CD4-positive, alpha-beta memory T cell (primary cell): ENCODE measurements at regions not wholly inside any gene's neighbourhood (a gene's known extent, or its start where the extent isn't known, plus 50 kb on each side); places are given as distances from the start of the nearest gene placed in this dataset.

Source experiments
- CTCF ChIA-PET: fragments of 350-600 bp; sonication (Branson Sonifier 250); formaldehyde crosslinking; loops from one replicate; lab custom pipeline; 2021; ENCODE audit warnings: inconsistent platforms; ENCODE audit not compliant: partially characterized antibody; lab: Charles Lee
- POLR2A ChIA-PET: fragments of 350-600 bp; sonication (Branson Sonifier 250); formaldehyde crosslinking; loops from one replicate; lab custom pipeline; 2021; ENCODE audit not compliant: partially characterized antibody; lab: Charles Lee
- DNase-seq, 5 donors: peaks; one replicate each; pipeline versions ENCODE4 v3.0.0 to v3.0.0-alpha.2; 2020 to 2022; ENCODE audit warnings: mixed read lengths in 1 of 5
- H3K27ac ChIP-seq: one replicate; pipeline ENCODE4 v1.7.0; 2013; ENCODE audit warnings: low read depth, low read length
- H3K27me3 ChIP-seq: 2 replicates; pipeline ENCODE4 v1.7.0; 2013; ENCODE audit warnings: mild to moderate bottlenecking, low read length, moderate library complexity; ENCODE audit not compliant: insufficient read depth
- H3K36me3 ChIP-seq: 2 replicates; pipeline ENCODE4 v1.7.0; 2013; ENCODE audit warnings: mild to moderate bottlenecking, low read length, moderate library complexity; ENCODE audit not compliant: insufficient read depth
- H3K4me1 ChIP-seq: 2 replicates; pipeline ENCODE4 v1.7.0; 2013; ENCODE audit warnings: mild to moderate bottlenecking, low read length, moderate library complexity; ENCODE audit not compliant: insufficient read depth
- H3K4me3 ChIP-seq, 2 donors: one replicate each; pipeline ENCODE4 v1.7.0; 2013; ENCODE audit warnings: low read length in 2 of 2, mild to moderate bottlenecking in 1 of 2
- H3K9me3 ChIP-seq, 2 donors: one replicate each; pipeline ENCODE4 v1.7.0; 2013; ENCODE audit warnings: low read length in 2 of 2, control low read depth in 1 of 2; ENCODE audit not compliant: control insufficient read depth in 1 of 2
- H3K27ac Mint-ChIP-seq, 7 donors: one replicate each; pipeline ENCODE4 v1.8.0; 2020 to 2021; ENCODE audit warnings: mixed read lengths in 7 of 7, mild to moderate bottlenecking in 6 of 7, inconsistent platforms in 3 of 7, moderate library complexity in 3 of 7
- H3K27me3 Mint-ChIP-seq, 2 donors: one replicate each; pipeline ENCODE4 v1.8.0; 2020 to 2021; ENCODE audit warnings: mixed read lengths in 2 of 2
- H3K36me3 Mint-ChIP-seq, 2 donors: one replicate each; pipeline ENCODE4 v1.8.0; 2020 to 2021; ENCODE audit warnings: mixed read lengths in 2 of 2, inconsistent platforms in 1 of 2, mild to moderate bottlenecking in 1 of 2
- H3K4me1 Mint-ChIP-seq, 4 donors: one replicate each; pipeline ENCODE4 v1.8.0; 2020 to 2021; ENCODE audit warnings: mixed read lengths in 4 of 4, mild to moderate bottlenecking in 1 of 4
- H3K4me3 Mint-ChIP-seq, 8 donors: one replicate each; pipeline ENCODE4 v1.8.0; 2020 to 2021; ENCODE audit warnings: mixed read lengths in 8 of 8, mild to moderate bottlenecking in 7 of 8, moderate library complexity in 6 of 8, inconsistent platforms in 3 of 8
- H3K9me3 Mint-ChIP-seq, 8 donors: one replicate each; pipeline ENCODE4 v1.8.0; 2020 to 2021; ENCODE audit warnings: mixed read lengths in 8 of 8, mild to moderate bottlenecking in 5 of 8, inconsistent platforms in 3 of 8, moderate library complexity in 1 of 8
- intact Hi-C: fragments of 100-400 bp; cut with micrococcal nuclease; formaldehyde crosslinking; loops from one replicate; pipeline ENCODE4 v1.15.1; 2023

DNA sequence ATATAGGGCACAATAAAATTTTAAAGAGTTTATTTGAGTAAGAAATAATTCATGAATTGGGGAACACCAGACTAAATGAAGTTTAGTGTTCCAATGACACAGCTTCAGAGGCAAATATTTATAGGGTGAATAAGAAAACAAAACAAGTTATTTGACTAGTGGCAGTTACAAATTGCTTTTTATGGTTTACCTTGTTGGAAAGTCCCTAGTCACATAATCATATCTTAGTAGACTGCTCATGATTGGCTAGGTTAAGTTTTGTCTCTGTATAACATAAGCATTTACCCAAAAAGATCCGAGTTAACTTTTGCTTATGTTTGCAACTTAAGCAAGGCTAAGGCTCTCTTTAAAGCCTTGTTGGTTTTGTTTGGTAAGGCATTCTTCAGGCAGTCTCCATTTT, 224.7 kb upstream of the MIR17HG start:
- H3K4me1 ChIP-seq = no peaks in the 10 kb centered on the region
- Mint-ChIP-seq H3K27me3 (peaks cover 2 to 4% of the 10 kb centered on the region in 2 donors), H3K4me1 (no peaks in the 10 kb centered on the region), H3K27ac (no peak overlapping the region), H3K36me3 (no peaks in the 10 kb centered on the region), H3K9me3 (no peaks in the 10 kb centered on the region), H3K4me3 (no peak overlapping the region)
- no peaks in the 10 kb centered on the region for H3K36me3 ChIP-seq
- DNase-seq = no peak
- H3K27me3 ChIP-seq = no peaks in the 10 kb centered on the region
- no peak overlapping the region for H3K27ac ChIP-seq
- intact Hi-C loops = no loop called here
- H3K4me3 ChIP-seq = no peak overlapping the region
- ChIA-PET POLR2A (no interaction called here), CTCF (no interaction called here)
- no peaks in the 10 kb centered on the region for H3K9me3 ChIP-seq

DNA sequence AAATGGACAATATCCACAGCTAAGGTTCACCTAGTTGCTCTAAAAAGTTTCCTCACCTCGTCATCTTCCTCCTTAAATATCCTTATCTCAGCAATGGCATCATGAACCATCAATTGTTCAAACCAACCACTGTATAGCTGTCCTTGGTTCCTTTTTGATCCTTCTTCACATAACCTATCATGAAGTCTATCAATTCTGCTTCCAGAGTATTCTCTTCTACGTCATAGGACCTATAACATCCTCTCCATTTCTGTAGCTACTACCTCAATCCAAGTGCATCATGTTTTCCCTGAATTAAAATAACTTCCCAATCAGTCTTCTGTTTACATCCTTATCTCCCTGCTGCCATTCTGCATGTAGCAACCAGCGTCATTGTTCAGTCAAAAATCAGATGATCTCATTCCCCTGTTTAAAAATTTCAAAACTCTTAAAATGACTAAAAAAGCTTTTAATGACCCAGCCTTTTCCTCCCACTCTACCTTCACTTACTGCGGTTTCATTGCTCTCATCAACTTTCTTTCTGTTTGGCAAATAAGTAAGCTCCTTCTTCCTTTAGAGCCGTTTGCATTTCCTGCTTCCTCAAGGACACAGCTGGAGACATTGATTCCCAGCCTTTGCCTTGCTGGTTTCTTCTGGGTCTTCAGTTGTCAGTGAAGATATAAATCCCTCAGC, 223.9 kb upstream of the MIR17HG start:
- H3K9me3 Mint-ChIP-seq = no peaks in the 10 kb centered on the region
- intact Hi-C loops = no loop called here
- peaks cover 2 to 5% of the 10 kb centered on the region in 2 donors for H3K27me3 Mint-ChIP-seq
- Histone ChIP-seq H3K36me3 (no peaks in the 10 kb centered on the region), H3K27me3 (no peaks in the 10 kb centered on the region), H3K4me1 (no peaks in the 10 kb centered on the region), H3K4me3 (no peak overlapping the region), H3K9me3 (no peaks in the 10 kb centered on the region), H3K27ac (no peak overlapping the region)
- H3K4me3 Mint-ChIP-seq = no peak overlapping the region
- ChIA-PET CTCF (no interaction called here), POLR2A (no interaction called here)
- no peaks in the 10 kb centered on the region for H3K4me1 Mint-ChIP-seq
- peak overlapping the region in 1 of 7 donors; percentile 17 for H3K27ac Mint-ChIP-seq
- DNase-seq = no peak
- H3K36me3 Mint-ChIP-seq = no peaks in the 10 kb centered on the region

DNA sequence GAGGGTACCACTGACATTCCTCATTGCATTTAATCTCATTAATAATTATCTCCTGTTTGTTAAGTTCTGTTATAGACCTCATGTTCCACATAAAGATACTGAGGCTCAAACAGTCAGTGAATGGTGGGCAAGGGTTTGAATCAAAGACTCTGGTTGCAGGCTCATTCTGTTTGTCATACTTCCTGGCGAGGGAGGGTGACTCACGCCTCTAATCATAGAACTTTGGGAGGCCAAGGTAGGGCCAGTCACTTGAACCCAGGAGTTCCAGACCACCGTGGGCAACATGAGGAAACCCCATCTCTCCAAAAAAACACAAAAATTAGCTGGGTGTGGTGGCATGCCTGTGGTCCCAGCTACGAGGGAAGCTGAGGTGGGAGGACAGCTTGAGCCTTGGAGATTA, 220.7 kb upstream of the MIR17HG start:
- H3K27me3 ChIP-seq = no peaks in the 10 kb centered on the region
- no peaks in the 10 kb centered on the region for H3K36me3 ChIP-seq
- ChIA-PET POLR2A (no interaction called here), CTCF (no interaction called here)
- no peak for DNase-seq
- Mint-ChIP-seq H3K4me1 (no peaks in the 10 kb centered on the region), H3K9me3 (no peaks in the 10 kb centered on the region), H3K27ac (no peak overlapping the region), H3K4me3 (no peak overlapping the region), H3K27me3 (peaks cover 2 to 8% of the 10 kb centered on the region in 2 donors), H3K36me3 (no peaks in the 10 kb centered on the region)
- no peak overlapping the region for H3K27ac ChIP-seq
- H3K4me3 ChIP-seq = no peak overlapping the region
- H3K4me1 ChIP-seq = no peaks in the 10 kb centered on the region
- H3K9me3 ChIP-seq = no peaks in the 10 kb centered on the region
- intact Hi-C loops = no loop called here

DNA sequence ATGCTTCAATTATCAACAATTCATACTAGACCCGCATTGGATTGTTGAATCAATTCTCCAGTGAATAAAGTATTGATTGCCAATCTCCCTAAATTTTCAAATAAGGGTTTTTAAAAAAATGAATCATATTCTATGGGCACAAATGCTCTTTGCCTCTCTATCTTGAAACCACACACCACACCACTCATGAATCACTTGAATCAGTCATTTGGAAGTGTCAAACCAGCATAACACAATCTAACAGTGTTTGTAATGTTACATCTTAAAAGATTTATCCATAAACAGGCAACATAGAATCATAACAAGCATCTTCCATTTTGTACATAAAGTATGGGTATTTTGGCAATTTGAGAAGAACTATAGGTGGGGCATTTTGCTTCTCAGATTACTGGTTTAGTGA, 219.5 kb upstream of the MIR17HG start:
- ChIA-PET CTCF (no interaction called here), POLR2A (no interaction called here)
- Mint-ChIP-seq H3K9me3 (no peaks in the 10 kb centered on the region), H3K4me1 (no peaks in the 10 kb centered on the region), H3K27me3 (peaks cover 2 to 8% of the 10 kb centered on the region in 2 donors), H3K27ac (no peak overlapping the region), H3K36me3 (no peaks in the 10 kb centered on the region), H3K4me3 (no peak overlapping the region)
- H3K36me3 ChIP-seq = no peaks in the 10 kb centered on the region
- H3K27me3 ChIP-seq = no peaks in the 10 kb centered on the region
- H3K27ac ChIP-seq = no peak overlapping the region
- intact Hi-C loops = no loop called here
- no peaks in the 10 kb centered on the region for H3K4me1 ChIP-seq
- H3K9me3 ChIP-seq = no peaks in the 10 kb centered on the region
- DNase-seq = no peak
- H3K4me3 ChIP-seq = no peak overlapping the region

DNA sequence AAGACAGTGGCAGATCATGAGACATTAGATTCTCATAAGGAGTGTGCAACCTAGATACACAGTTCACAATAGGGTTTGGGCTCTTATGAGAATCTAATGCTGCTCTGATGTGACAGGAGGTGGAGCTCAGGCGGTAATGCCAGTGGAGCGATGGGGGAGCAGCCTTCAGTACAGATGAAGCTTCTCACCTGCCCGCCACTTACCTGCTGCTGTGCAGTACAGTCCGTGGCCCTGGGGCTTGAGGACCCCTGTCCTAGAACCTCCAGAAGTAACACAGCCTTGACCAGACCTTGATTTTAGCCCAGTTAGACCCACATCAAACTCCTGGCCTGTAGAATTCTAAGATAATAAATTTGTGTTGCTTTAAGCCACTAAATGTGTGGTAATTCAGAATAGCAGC, 215.1 kb upstream of the MIR17HG start:
- no peak for DNase-seq
- no peaks in the 10 kb centered on the region for H3K9me3 ChIP-seq
- no peaks in the 10 kb centered on the region for H3K4me1 ChIP-seq
- no peaks in the 10 kb centered on the region for H3K4me1 Mint-ChIP-seq
- intact Hi-C loops = no loop called here
- POLR2A ChIA-PET = no interaction called here
- peaks cover 0 to 4% of the 10 kb centered on the region in 2 donors for H3K27me3 Mint-ChIP-seq
- no peak overlapping the region for H3K4me3 Mint-ChIP-seq
- no peaks in the 10 kb centered on the region for H3K36me3 Mint-ChIP-seq
- H3K27me3 ChIP-seq = no peaks in the 10 kb centered on the region
- no peak overlapping the region for H3K27ac ChIP-seq
- no peaks in the 10 kb centered on the region for H3K36me3 ChIP-seq
- CTCF ChIA-PET = no interaction called here
- no peak overlapping the region for H3K27ac Mint-ChIP-seq
- H3K4me3 ChIP-seq = no peak overlapping the region
- no peaks in the 10 kb centered on the region for H3K9me3 Mint-ChIP-seq

DNA sequence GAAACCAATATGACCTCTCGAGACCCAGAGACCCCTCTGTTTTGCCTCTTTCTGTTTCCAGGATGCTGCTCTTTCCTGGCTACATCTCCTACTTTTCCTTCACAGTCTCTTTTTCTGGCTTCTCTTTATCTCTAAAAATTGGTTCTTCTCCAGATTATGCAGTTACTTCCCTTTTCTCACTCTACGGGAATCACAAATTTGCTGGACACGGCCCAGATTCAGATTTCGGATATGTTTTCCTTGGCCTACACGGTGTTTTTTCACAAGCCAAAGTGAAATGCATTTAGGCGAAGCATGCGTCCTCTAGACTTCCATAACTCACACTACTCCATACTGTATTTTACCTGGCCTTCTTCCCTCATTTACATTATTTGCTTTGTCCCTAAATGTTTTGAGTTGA, 214.7 kb upstream of the MIR17HG start:
- intact Hi-C loops = no loop called here
- H3K27ac Mint-ChIP-seq = no peak overlapping the region
- H3K27me3 Mint-ChIP-seq = peaks cover 0 to 4% of the 10 kb centered on the region in 2 donors
- H3K4me3 Mint-ChIP-seq = no peak overlapping the region
- Histone ChIP-seq H3K4me1 (no peaks in the 10 kb centered on the region), H3K27me3 (no peaks in the 10 kb centered on the region), H3K27ac (no peak overlapping the region), H3K9me3 (no peaks in the 10 kb centered on the region), H3K36me3 (no peaks in the 10 kb centered on the region), H3K4me3 (no peak overlapping the region)
- no peaks in the 10 kb centered on the region for H3K4me1 Mint-ChIP-seq
- no peaks in the 10 kb centered on the region for H3K36me3 Mint-ChIP-seq
- no peak for DNase-seq
- ChIA-PET POLR2A (no interaction called here), CTCF (no interaction called here)
- H3K9me3 Mint-ChIP-seq = no peaks in the 10 kb centered on the region

DNA sequence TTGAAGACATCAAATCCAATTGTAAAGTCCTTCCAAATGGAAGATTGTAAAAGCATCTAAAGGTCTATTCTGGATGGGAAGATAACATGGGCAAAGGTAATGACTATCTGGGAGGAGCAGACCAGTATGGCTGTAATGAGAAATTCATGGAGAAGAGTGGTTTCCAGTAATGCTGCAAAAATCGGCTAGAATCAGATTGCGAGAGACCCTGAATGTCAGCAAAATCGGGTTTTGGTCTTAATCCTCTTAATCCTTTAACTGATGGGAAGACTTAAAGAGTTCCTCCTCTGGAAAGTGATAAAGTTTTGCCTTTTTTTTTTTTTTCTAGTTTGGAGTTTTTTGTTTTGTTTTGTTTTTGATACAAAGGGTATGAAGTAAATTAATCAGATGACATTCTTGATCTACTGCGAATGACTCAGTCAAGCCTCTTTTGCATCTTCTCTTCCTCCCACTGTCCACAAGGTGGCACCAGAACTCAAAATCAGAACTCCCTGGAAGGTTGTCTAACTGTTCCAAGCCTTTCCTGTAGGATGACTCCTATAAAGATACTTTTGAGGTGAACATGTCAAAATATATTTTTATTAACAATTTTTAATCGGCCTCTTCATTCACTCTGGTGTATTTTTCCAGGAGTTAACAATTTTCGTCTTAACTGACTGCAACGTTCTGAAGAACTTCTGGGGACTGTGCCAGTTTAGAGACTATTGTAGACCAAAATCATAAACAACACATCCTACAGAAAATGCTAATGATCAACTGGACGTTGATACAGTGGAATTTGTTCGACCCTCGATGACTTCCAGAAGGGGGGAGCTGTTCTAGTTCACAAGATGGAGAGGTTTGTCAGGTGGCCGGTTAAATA, 213.3 kb upstream of the MIR17HG start:
- H3K9me3 Mint-ChIP-seq = no peaks in the 10 kb centered on the region
- no peaks in the 10 kb centered on the region for H3K36me3 ChIP-seq
- no peaks in the 10 kb centered on the region for H3K27me3 ChIP-seq
- peak in 4 of 5 donors; percentile 4 to 26 (median 15) for DNase-seq
- peak overlapping the region in 1 of 7 donors; percentile 6 for H3K27ac Mint-ChIP-seq
- no peaks in the 10 kb centered on the region for H3K27me3 Mint-ChIP-seq
- no peaks in the 10 kb centered on the region for H3K36me3 Mint-ChIP-seq
- no peak overlapping the region for H3K4me3 Mint-ChIP-seq
- ChIA-PET CTCF (no interaction called here), POLR2A (no interaction called here)
- H3K4me1 ChIP-seq = no peaks in the 10 kb centered on the region
- no peaks in the 10 kb centered on the region for H3K9me3 ChIP-seq
- intact Hi-C loops = loop anchor here (1.0 to 2.0 kb wide), 3 partner anchors 213 to 588 kb away; partner anchors contain the start of gene MIR17HG
- no peak overlapping the region for H3K27ac ChIP-seq
- H3K4me3 ChIP-seq = no peak overlapping the region
- no peaks in the 10 kb centered on the region for H3K4me1 Mint-ChIP-seq
